ENCODE measurements at regions not wholly inside any gene's neighbourhood (a gene's known extent, or its start where the extent isn't known, plus 50 kb on each side); places are given as distances from the start of the nearest gene placed in this dataset.

DNA sequence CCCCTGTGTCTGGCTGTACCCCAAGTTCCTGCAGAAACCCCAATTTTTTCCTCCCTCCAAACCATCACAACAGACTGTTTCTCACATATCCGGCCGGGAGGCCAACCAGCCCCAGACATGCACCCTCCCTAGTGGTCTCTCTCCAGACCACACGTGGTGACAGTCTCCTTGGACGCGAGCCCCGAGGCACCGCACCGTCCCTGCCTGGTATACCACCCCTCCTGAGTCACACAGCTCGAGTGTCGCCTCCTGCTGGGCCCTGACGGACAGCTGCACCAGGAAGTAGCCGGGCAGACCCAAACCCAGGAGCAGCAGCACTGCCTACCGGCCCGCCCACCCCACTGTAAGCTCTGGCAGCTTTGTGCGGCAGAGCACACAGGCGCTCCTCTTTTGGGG lies 97.4 kb downstream of the RFLNA start:
- no peak for TF ChIP-seq POLR2A (IDR thresholded peaks at IDR 0.05)
- TF ChIP-seq, protein P1, sequence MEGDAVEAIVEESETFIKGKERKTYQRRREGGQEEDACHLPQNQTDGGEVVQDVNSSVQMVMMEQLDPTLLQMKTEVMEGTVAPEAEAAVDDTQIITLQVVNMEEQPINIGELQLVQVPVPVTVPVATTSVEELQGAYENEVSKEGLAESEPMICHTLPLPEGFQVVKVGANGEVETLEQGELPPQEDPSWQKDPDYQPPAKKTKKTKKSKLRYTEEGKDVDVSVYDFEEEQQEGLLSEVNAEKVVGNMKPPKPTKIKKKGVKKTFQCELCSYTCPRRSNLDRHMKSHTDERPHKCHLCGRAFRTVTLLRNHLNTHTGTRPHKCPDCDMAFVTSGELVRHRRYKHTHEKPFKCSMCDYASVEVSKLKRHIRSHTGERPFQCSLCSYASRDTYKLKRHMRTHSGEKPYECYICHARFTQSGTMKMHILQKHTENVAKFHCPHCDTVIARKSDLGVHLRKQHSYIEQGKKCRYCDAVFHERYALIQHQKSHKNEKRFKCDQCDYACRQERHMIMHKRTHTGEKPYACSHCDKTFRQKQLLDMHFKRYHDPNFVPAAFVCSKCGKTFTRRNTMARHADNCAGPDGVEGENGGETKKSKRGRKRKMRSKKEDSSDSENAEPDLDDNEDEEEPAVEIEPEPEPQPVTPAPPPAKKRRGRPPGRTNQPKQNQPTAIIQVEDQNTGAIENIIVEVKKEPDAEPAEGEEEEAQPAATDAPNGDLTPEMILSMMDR (IDR thresholded peaks at IDR 0.05) = peak in 7 of 12 donors; percentile 7 to 37 (median 17)
